GM19438 (cell line): ENCODE measurements at regions not wholly inside any gene's neighbourhood (a gene's known extent, or its start where the extent isn't known, plus 50 kb on each side); places are given as distances from the start of the nearest gene placed in this dataset.

ENCODE experiments used
- ATAC-seq: cut with Tn5 transposase; IDR thresholded peaks from one replicate; pipeline ENCODE4 v1.9.1; 2021; ENCODE audit warnings: low read depth; ENCODE audit not compliant: unreplicated experiment

DNA sequence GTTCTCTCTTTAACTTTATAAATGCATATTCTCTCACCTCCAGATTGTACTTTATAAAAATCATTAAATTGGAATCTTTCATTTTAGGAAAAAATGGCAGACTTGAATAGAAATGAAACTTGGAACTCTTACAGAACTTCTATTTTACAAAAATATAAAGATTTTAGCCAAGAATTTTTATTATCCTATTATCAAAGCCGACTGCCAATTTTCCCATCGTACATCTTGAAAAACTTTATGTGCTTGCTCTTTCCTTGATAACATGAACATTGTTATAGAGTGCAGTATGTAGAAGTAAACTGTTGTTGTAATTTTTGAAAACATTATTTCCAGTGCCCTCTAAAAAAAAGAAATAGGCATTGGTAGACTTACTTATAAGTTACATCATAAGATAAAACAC, 475.7 kb upstream of the REG3G start:
- ATAC-seq: no peak

DNA sequence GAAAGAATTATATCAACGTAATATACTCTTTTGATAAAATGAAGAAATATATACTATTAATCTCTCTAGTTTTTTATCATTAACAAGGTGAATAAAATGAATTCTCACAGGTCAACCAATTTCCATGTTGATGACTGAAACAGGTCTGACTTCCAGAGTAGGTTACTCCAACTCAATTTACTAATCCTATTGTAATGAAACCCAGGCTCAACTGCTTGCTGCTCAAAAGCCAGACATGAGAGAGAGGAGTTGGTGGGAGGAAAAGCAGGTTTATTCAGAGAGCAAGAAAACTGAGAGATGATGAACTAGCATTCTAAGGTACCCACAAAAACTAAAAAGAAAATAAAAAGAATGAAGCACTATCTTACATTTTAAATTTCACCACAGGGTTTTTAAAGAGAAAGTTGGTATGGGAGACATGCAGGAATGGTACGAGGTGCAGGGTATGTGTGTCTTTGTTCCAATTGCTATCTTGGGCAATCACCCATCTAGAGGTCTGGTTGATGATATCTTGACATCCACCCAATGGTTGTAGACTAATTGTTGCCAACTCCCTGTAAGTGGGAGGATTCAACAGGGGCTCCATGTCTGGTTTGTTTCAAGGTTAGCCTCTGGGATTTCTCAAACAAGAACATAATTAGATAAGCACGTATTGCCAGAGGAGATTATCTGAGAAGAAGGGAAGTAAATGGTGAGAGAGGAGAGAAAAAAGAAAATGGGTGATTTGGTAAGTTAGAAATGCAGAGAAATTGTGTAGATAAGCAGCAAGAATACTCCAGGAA, 471.4 kb upstream of the REG3G start:
- no peak for ATAC-seq

- ATAC-seq: no peak
Observed at GRCh38 chr2:78561876-78562275, 463.6 kb upstream of the REG3G start.

- ATAC-seq: no peak
Observed at GRCh38 chr2:78564666-78565065, 460.8 kb upstream of the REG3G start.

DNA sequence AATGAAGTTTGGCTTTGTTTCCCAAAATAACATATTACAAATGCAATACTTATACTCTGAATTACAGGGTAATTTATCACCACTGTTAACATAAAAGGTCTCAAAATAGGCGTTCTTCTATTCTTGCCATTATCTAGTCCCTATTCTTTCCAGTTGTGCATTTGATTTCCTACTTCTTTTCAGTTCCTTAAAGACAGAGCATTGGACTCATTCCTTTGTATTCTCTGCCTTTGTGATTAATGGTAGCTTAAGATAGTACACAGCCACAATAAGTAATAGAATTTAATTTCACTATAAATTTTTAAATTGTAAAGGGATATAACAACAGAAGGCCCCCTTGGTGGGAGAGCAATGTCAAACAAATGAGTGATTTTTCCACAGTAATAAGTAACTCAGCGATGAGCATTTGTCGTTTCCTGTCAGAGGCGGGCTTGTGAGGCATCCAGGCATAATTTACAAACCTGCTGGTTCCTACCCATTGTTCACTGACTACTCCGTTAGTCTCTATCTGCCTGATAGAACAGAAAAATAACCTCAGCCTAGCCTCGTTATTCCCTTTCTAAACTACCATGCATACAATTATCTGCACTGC, 456.6 kb upstream of the REG3G start:
- ATAC-seq: no peak

GRCh38 chr2:78576409-78576808, 449.1 kb upstream of the REG3G start:
- ATAC-seq: no peak

- no peak for ATAC-seq
Observed at GRCh38 chr2:78585871-78586270, 439.6 kb upstream of the REG3G start.

- ATAC-seq: no peak
Observed at GRCh38 chr2:78586316-78586715, 439.2 kb upstream of the REG3G start.

GRCh38 chr2:78589871-78590270, 435.6 kb upstream of the REG3G start:
- no peak for ATAC-seq

GRCh38 chr2:78592491-78592890, 433.0 kb upstream of the REG3G start:
- ATAC-seq: no peak

- ATAC-seq: no peak
Observed at GRCh38 chr2:78601113-78601512, 424.4 kb upstream of the REG3G start.

DNA sequence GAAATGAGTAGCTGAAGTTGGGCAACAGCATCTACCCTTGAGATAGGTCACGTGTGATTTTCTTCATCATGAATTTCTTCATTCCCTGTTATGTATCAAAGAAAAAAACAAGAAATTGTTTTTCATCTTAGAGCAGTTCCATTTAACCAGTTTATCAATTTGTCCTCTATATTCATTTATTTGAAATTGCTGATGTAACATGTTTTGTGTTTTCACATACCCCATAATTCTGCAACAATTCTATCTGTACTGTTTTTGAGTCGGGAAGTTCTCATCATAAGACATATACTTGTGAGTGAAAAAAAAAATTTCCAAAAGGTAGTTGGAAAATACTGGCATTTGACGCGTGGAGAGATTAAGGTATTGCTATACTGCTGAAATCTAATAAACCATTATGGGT, 422.6 kb upstream of the REG3G start:
- ATAC-seq: no peak

- no peak for ATAC-seq
Observed at GRCh38 chr2:78606895-78607294, 418.6 kb upstream of the REG3G start.

DNA sequence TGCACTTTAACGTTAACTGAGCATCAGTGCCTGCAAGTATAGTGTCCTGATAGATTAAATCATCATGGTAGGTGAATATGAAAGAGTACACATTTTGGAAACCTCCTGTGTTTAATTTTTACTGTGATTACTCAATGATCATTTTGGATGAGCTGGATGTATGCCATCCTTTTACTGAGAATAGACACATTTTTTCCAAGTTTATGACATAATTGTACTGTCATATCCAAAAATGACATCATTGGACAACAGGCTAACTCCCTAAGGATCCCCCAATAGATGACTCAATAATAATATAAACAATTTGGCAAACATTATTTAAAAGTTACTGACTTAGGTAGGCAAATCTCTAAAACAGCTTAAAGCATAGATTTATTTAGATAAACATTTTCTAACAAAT, 410.8 kb upstream of the REG3G start:
- ATAC-seq: no peak

- no peak for ATAC-seq
Observed at GRCh38 chr2:78615956-78616355, 409.5 kb upstream of the REG3G start.

GRCh38 chr2:78634425-78634824, 391.1 kb upstream of the REG3G start:
- ATAC-seq: no peak

- no peak for ATAC-seq
Observed at GRCh38 chr2:78644854-78645253, 380.6 kb upstream of the REG3G start.

DNA sequence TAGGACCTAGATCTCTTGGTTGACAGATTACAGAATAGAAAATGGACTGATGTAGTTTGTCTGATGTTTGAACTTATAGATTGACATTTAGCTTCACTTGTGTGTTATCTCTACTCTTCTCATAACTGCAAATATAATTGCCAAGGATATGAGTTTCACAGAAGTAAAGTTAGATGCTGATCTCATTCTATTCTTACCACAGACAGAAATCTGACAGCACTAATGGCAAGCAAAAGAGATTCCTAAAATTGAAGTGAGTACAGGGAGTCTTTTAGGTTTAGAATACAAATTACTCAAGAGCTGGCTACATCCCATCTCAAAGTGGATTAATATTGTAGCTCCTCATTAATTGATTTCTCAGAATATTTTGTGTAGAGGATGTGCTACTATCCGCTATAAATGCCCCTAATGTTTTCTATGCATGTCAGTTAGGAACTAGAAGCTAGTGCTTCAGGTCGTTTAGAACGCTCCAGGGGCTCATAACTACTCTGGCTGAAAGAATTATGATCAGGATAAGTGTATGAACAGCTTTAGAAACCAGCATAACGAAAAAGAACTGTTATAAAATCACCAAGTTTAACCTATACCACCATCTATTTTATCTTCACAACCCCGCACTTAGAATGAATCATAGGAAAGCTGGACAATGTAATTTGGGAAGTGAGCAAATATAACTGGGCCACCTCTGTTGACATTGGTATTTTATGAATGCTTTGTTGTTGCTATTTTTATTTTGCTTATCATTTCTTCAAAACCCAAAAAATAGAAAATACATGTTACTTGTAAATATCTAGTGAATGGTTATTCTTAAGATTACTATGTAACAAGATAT, 378.8 kb upstream of the REG3G start:
- ATAC-seq: no peak

DNA sequence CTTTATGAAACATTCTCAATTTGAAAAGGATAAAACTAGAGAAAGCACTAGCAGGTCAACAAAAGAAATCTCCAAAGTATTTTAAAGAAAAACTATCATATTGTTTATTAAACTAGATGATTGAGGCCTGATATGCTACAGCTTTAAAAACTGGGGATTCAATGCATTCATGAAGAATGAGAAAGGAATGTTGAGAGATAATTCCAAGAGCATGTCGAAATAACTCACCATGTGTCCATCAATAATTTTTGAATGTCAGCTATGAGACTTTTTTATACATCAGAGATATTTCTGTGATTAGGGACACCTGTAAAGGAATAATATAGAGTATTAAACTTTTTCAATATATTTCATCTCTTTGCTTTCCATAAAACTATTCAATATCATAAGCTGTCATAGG, 376.9 kb upstream of the REG3G start:
- no peak for ATAC-seq

DNA sequence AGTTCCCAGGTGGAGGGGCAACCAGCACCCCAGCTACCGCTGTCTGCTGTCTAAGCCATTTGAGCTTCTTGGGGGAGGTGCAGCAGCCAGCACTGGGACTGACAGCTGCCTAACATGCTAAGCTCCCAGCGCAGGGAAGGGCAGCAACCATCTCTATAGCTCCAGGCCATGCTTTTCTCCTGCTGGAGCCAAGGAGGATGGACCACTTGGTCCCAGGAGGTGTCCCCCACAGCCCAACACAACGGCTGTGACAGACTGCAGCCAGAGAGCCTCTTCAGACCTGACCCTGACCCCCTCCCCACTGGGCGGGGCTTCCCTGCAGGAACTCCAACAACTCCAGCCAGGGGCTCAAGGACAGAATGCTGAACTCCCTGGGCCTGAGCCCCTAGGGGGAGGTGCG, 370.6 kb upstream of the REG3G start:
- no peak for ATAC-seq

GRCh38 chr2:78676921-78677696, 348.4 kb upstream of the REG3G start:
- ATAC-seq: no peak
